ENCODE measurements at regions not wholly inside any gene's neighbourhood (a gene's known extent, or its start where the extent isn't known, plus 50 kb on each side); places are given as distances from the start of the nearest gene placed in this dataset.

- H3K4me2 ChIP-seq (ENCODE audit: low read depth, low read length, poor library complexity, severe bottlenecking): peak overlapping the region; percentile 29
- H3K9ac ChIP-seq (ENCODE audit: low read length): peak overlapping the region; percentile 21; the same call in 1 of the 2 replicates
- peak overlapping the region; percentile 56 for H3K27ac ChIP-seq (ENCODE audit: low read depth, low read length)
- no peaks in the 10 kb centered on the region for H3K9me2 ChIP-seq (replicated peaks; ENCODE audit: insufficient read depth, low read length)
- H2AFZ ChIP-seq (ENCODE audit: low read depth, low read length, severe bottlenecking): peak overlapping the region; percentile 46
- no peaks in the 10 kb centered on the region for H3F3A ChIP-seq (ENCODE audit: insufficient read depth)
- no peak overlapping the region for H3K4me3 ChIP-seq (ENCODE audit: insufficient read depth, low read length, poor library complexity, severe bottlenecking)
- TF ChIP-seq CTCF (IDR thresholded peaks at IDR 0.05; ENCODE audit: insufficient read depth, low read length, poor library complexity, severe bottlenecking) (no peak), EZH2phosphoT487 (conservative IDR thresholded peaks at IDR 0.05; ENCODE audit: low read length) (no peak)
- no peaks in the 10 kb centered on the region for H3K9me3 ChIP-seq (ENCODE audit: insufficient read depth, low read length)
- no peaks in the 10 kb centered on the region for H3K79me2 ChIP-seq (ENCODE audit: insufficient read depth, low read length)
- H3K36me3 ChIP-seq (ENCODE audit: low read length): no peaks in the 10 kb centered on the region
- no peaks in the 10 kb centered on the region for H4K20me1 ChIP-seq (ENCODE audit: low read depth, low read length)
- no peaks in the 10 kb centered on the region for H3K27me3 ChIP-seq (ENCODE audit: low read length)
Observed at GRCh38 chr1:37288900-37289299, 185.5 kb upstream of the ZC3H12A start.

GRCh38 chr1:37290718-37291117 is 183.7 kb upstream of the ZC3H12A start:
- no peak overlapping the region for H3K4me3 ChIP-seq (ENCODE audit: insufficient read depth, low read length, poor library complexity, severe bottlenecking)
- no peak overlapping the region for H2AFZ ChIP-seq (ENCODE audit: low read depth, low read length, severe bottlenecking)
- H3K79me2 ChIP-seq (ENCODE audit: insufficient read depth, low read length): no peaks in the 10 kb centered on the region
- H3F3A ChIP-seq (ENCODE audit: insufficient read depth): no peaks in the 10 kb centered on the region
- no peaks in the 10 kb centered on the region for H3K9me3 ChIP-seq (ENCODE audit: insufficient read depth, low read length)
- no peak overlapping the region for H3K9ac ChIP-seq (ENCODE audit: low read length)
- no peaks in the 10 kb centered on the region for H3K27me3 ChIP-seq (ENCODE audit: low read length)
- no peaks in the 10 kb centered on the region for H4K20me1 ChIP-seq (ENCODE audit: low read depth, low read length)
- no peaks in the 10 kb centered on the region for H3K9me2 ChIP-seq (replicated peaks; ENCODE audit: insufficient read depth, low read length)
- no peak for TF ChIP-seq CTCF (IDR thresholded peaks at IDR 0.05; ENCODE audit: insufficient read depth, low read length, poor library complexity, severe bottlenecking)
- no peak for TF ChIP-seq EZH2phosphoT487 (conservative IDR thresholded peaks at IDR 0.05; ENCODE audit: low read length)
- H3K4me2 ChIP-seq (ENCODE audit: low read depth, low read length, poor library complexity, severe bottlenecking): no peak overlapping the region
- H3K36me3 ChIP-seq (ENCODE audit: low read length): no peaks in the 10 kb centered on the region
- no peak overlapping the region for H3K27ac ChIP-seq (ENCODE audit: low read depth, low read length)

GRCh38 chr1:37292789-37293188 is 181.6 kb upstream of the ZC3H12A start:
- Histone ChIP-seq H3K9me2 (replicated peaks; ENCODE audit: insufficient read depth, low read length) (no peaks in the 10 kb centered on the region), H3F3A (ENCODE audit: insufficient read depth) (no peaks in the 10 kb centered on the region), H3K4me3 (ENCODE audit: insufficient read depth, low read length, poor library complexity, severe bottlenecking) (no peak overlapping the region), H3K27ac (ENCODE audit: low read depth, low read length) (no peak overlapping the region), H3K27me3 (ENCODE audit: low read length) (no peaks in the 10 kb centered on the region), H2AFZ (ENCODE audit: low read depth, low read length, severe bottlenecking) (no peak overlapping the region), H3K9me3 (ENCODE audit: insufficient read depth, low read length) (no peaks in the 10 kb centered on the region), H3K36me3 (ENCODE audit: low read length) (no peaks in the 10 kb centered on the region), H3K79me2 (ENCODE audit: insufficient read depth, low read length) (no peaks in the 10 kb centered on the region), H3K9ac (ENCODE audit: low read length) (no peak overlapping the region), H4K20me1 (ENCODE audit: low read depth, low read length) (no peaks in the 10 kb centered on the region), H3K4me2 (ENCODE audit: low read depth, low read length, poor library complexity, severe bottlenecking) (no peak overlapping the region)
- TF ChIP-seq CTCF (IDR thresholded peaks at IDR 0.05; ENCODE audit: insufficient read depth, low read length, poor library complexity, severe bottlenecking) (no peak), EZH2phosphoT487 (conservative IDR thresholded peaks at IDR 0.05; ENCODE audit: low read length) (no peak)

Data from SU-DHL-6 (cell line).